Ishikawa (cell line): ENCODE measurements at regions not wholly inside any gene's neighbourhood (a gene's known extent, or its start where the extent isn't known, plus 50 kb on each side); places are given as distances from the start of the nearest gene placed in this dataset.

Experiments
- CEBPB ChIP-seq: IDR thresholded peaks from 2 replicates; pipeline ENCODE4 v1.6.1; 2012
- CREB1 ChIP-seq: IDR thresholded peaks from 2 replicates; pipeline ENCODE4 v1.6.1; 2012; ENCODE audit warnings: low read depth
- EGR1 ChIP-seq: IDR thresholded peaks from 2 replicates; pipeline ENCODE4 v1.6.1; 2012
- EP300 ChIP-seq: IDR thresholded peaks from 2 replicates; pipeline ENCODE4 v1.6.1; 2012; ENCODE audit warnings: borderline replicate concordance
- FOXM1 ChIP-seq: IDR thresholded peaks from 2 replicates; pipeline ENCODE4 v1.6.1; 2012; ENCODE audit warnings: low read depth, borderline replicate concordance
- NFIC ChIP-seq: IDR thresholded peaks from 2 replicates; pipeline ENCODE4 v1.6.1; 2012
- RAD21 ChIP-seq: IDR thresholded peaks from 2 replicates; pipeline ENCODE4 v1.6.1; 2012; ENCODE audit warnings: low read depth
- TAF1 ChIP-seq: IDR thresholded peaks from 2 replicates; pipeline ENCODE4 v1.6.1; 2012; ENCODE audit warnings: low read depth, mild to moderate bottlenecking
- TCF12 ChIP-seq: IDR thresholded peaks from 2 replicates; pipeline ENCODE4 v1.6.1; 2012; ENCODE audit warnings: low read depth
- TEAD4 ChIP-seq: IDR thresholded peaks from 2 replicates; pipeline ENCODE4 v1.6.1; 2012
- YY1 ChIP-seq: IDR thresholded peaks from 2 replicates; pipeline ENCODE4 v1.6.1; 2012; ENCODE audit warnings: low read depth
- ZBTB7A ChIP-seq: IDR thresholded peaks from 2 replicates; pipeline ENCODE4 v1.6.1; 2012; ENCODE audit warnings: low read depth
- TF ChIP-seq, protein P1 (sequence below): IDR thresholded peaks from 2 replicates; pipeline ENCODE4 v1.6.1; 2012
- TF ChIP-seq, protein P2 (sequence below): IDR thresholded peaks from 2 replicates; pipeline ENCODE4 v1.6.1; 2012
- TF ChIP-seq, protein P3 (sequence below): IDR thresholded peaks from 2 replicates; pipeline ENCODE4 v1.6.1; 2012; ENCODE audit warnings: low read depth, mild to moderate bottlenecking

DNA sequence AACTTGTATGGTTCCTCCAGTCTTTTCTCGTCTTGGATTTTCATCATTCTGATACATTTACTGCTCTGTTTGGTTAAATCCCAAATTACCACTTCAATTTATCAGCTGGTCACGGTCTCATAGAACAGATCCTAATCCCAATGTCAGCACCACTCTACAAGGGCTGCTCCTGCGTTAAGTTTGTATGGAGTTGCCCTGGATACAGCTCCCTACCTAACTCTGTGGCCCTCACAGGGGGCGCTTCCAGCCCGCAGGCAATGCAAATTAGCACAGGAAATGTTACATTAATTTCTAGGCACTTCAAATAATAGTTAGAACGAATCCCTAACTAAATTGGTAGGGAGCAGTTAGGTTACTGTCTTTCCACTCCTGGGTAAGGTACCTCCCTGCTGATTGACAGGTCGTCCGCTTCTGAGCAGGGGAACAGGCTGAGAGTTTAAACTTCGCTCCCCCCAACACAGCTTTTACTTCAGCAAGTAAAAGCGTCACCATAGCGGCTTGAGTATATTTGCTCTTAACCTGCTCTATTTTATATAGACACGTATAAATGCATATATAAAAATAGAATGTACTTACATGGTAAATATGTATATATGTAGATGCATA, 238.5 kb upstream of the FANCL start:
- TF ChIP-seq TAF1, result no peak
- TF ChIP-seq, protein P1, sequence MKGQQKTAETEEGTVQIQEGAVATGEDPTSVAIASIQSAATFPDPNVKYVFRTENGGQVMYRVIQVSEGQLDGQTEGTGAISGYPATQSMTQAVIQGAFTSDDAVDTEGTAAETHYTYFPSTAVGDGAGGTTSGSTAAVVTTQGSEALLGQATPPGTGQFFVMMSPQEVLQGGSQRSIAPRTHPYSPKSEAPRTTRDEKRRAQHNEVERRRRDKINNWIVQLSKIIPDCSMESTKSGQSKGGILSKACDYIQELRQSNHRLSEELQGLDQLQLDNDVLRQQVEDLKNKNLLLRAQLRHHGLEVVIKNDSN, result no peak
- no peak for TF ChIP-seq EGR1
- TF ChIP-seq TEAD4, result no peak
- no peak for TF ChIP-seq NFIC
- TF ChIP-seq, protein P2, sequence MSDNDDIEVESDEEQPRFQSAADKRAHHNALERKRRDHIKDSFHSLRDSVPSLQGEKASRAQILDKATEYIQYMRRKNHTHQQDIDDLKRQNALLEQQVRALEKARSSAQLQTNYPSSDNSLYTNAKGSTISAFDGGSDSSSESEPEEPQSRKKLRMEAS, result no peak
- no peak for TF ChIP-seq TCF12
- no peak for TF ChIP-seq CREB1
- TF ChIP-seq ZBTB7A, result no peak
- TF ChIP-seq, protein P3, sequence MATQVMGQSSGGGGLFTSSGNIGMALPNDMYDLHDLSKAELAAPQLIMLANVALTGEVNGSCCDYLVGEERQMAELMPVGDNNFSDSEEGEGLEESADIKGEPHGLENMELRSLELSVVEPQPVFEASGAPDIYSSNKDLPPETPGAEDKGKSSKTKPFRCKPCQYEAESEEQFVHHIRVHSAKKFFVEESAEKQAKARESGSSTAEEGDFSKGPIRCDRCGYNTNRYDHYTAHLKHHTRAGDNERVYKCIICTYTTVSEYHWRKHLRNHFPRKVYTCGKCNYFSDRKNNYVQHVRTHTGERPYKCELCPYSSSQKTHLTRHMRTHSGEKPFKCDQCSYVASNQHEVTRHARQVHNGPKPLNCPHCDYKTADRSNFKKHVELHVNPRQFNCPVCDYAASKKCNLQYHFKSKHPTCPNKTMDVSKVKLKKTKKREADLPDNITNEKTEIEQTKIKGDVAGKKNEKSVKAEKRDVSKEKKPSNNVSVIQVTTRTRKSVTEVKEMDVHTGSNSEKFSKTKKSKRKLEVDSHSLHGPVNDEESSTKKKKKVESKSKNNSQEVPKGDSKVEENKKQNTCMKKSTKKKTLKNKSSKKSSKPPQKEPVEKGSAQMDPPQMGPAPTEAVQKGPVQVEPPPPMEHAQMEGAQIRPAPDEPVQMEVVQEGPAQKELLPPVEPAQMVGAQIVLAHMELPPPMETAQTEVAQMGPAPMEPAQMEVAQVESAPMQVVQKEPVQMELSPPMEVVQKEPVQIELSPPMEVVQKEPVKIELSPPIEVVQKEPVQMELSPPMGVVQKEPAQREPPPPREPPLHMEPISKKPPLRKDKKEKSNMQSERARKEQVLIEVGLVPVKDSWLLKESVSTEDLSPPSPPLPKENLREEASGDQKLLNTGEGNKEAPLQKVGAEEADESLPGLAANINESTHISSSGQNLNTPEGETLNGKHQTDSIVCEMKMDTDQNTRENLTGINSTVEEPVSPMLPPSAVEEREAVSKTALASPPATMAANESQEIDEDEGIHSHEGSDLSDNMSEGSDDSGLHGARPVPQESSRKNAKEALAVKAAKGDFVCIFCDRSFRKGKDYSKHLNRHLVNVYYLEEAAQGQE, result no peak
- no peak for TF ChIP-seq YY1

DNA sequence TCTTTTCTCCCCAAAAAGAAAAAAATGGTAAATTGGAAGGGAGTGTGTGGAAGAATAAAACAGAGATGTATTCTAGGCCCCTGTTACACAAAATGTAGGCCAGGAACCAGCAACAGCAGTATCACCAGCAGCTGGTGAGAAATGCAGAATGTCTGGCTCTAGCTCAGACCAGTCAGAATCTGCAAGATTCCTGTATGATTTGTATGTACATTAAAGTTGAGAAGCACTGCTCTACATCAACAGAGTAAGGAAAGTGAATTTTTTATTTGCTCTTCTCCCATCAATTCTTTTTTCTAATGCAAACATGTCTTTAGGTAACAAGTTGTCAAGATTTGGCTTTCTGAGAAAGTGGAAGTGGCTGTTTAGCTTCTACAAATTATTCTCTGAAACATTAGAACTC, 235.4 kb upstream of the FANCL start:
- TF ChIP-seq NFIC (no peak), TEAD4 (no peak), TAF1 (no peak), CREB1 (no peak), YY1 (no peak), EP300 (no peak), TCF12 (no peak)
- TF ChIP-seq, protein P3, result no peak

DNA sequence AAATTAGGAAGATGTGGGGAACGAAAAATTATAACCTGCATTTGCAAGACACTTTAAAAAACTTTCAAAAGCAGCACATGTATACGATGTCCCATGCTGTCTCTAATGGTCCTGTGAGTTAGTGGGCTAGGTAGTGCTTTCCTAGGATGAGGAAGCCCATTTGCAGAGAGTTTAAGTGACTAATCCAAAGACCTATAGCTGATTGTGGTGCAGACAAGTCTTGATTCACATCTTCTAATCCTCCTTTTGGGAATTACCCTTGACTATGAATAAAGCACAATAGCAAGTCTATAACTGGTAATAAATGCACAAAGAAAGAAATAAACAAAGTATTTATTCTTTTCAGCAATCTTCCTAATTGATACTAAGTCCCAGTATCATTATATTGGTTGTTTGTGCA, 234.6 kb upstream of the FANCL start:
- no peak for TF ChIP-seq TEAD4
- TF ChIP-seq, protein P1, result no peak

DNA sequence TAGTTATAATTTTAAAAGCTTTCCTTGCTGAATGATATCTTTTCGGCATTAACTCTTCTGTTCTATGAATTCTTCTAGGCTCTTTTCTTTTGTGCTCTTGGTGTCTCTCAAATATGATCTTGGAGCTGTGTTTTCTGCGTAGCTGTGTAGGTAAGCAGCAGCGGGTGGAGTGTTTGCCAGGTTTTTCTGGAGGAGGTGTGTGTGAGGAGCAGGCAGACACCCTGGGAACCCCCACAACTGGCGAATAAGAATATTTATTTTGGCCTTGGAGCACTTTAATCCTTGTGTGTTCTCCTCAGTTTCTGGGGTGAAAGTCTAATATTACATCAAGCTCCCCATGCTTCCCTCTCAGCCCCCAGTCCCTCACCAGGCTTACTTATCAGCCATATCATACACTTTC, 232.0 kb upstream of the FANCL start:
- TF ChIP-seq EGR1 (no peak), NFIC (no peak), ZBTB7A (no peak), TEAD4 (no peak), CEBPB (no peak), TAF1 (no peak), TCF12 (no peak), CREB1 (no peak), EP300 (no peak), RAD21 (no peak), YY1 (no peak), FOXM1 (no peak)
- TF ChIP-seq, protein P3, result no peak
- TF ChIP-seq, protein P1, result no peak
- TF ChIP-seq, protein P2, result no peak

DNA sequence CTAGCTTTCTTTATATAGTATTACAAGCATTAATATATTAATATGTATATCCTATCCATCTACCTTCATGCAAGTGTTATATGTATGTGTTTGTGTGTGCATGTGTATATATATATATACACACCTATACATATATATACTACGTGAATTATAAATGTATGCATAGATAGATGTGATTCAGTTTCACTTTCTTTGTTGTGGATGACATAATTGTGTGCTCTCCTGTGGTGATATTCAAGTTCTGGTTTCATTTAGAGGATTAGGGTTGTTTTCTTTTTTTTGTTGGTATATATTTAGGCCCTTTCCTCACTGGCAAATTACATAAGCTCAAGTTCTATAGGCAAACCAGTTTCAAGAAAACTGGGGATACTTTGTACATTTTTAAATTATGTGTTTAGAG, 225.7 kb upstream of the FANCL start:
- TF ChIP-seq EGR1 (no peak), NFIC (no peak)
- TF ChIP-seq, protein P3, result no peak
